HUES48 (cell line): ENCODE measurements at regions not wholly inside any gene's neighbourhood (a gene's known extent, or its start where the extent isn't known, plus 50 kb on each side); places are given as distances from the start of the nearest gene placed in this dataset.

ENCODE experiments used
- H3K27ac ChIP-seq: one replicate; pipeline ENCODE4 v1.7.0; 2013; ENCODE audit warnings: low read depth, low read length, inconsistent platforms
- H3K27me3 ChIP-seq: 2 replicates; pipeline ENCODE4 v1.6.1; 2013; ENCODE audit warnings: mild to moderate bottlenecking, low read length; ENCODE audit not compliant: control insufficient read depth, insufficient read depth
- H3K36me3 ChIP-seq: 2 replicates; pipeline ENCODE4 v1.6.1; 2013; ENCODE audit warnings: low read length; ENCODE audit not compliant: control insufficient read depth, insufficient read depth
- H3K4me1 ChIP-seq: 2 replicates; pipeline ENCODE4 v1.6.1; 2013; ENCODE audit warnings: mild to moderate bottlenecking, low read length; ENCODE audit not compliant: control insufficient read depth, insufficient read depth
- H3K4me3 ChIP-seq: 2 replicates; pipeline ENCODE4 v1.5.1; 2013; ENCODE audit warnings: mild to moderate bottlenecking, low read depth, low read length
- H3K9ac ChIP-seq: 2 replicates; pipeline ENCODE4 v1.6.1; 2013; ENCODE audit warnings: mild to moderate bottlenecking, low read depth, low read length, moderate library complexity
- H3K9me3 ChIP-seq: 2 replicates; pipeline ENCODE4 v1.6.1; 2013; ENCODE audit warnings: low read length; ENCODE audit not compliant: control insufficient read depth, insufficient read depth

DNA sequence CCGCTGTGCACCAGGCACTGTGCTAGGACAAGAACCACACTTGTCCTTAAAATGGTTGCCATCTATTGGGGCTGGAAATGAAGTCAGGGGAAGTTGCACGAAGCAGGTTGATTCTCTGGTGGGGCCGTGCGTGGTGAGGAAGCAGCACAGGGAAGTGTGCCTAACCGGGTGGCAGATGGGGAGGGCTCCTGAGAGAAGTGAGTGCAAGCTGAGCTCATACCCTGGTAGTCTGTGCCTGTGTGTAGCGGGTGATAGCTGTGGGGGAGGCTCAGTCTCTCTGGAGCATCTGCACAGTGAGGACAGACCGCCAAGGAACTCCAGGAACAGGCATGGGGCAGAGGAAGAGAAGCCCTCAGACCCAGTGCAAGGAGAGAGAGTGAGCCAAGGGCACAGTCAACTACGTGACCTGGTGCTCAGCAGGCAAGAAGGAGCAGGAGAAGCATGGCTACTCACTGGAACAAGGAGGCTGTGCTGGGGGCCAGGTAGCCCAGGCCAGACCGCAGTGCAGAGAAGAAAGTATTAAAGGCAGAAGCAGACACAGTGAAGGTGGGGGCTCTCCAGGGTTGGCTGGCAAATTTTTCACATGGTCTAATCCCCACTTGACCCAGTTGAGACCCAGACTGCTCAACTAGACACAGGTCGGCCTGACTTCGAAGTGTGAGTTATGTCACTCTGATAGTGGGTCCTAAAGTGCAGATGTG is 155.0 kb downstream of the CDH26 start:
- Histone ChIP-seq H3K27me3 (peaks cover 1% of the 10 kb centered on the region), H3K4me3 (no peak overlapping the region), H3K9ac (no peak overlapping the region), H3K9me3 (no peaks in the 10 kb centered on the region), H3K4me1 (no peaks in the 10 kb centered on the region), H3K27ac (no peak overlapping the region), H3K36me3 (no peaks in the 10 kb centered on the region)

DNA sequence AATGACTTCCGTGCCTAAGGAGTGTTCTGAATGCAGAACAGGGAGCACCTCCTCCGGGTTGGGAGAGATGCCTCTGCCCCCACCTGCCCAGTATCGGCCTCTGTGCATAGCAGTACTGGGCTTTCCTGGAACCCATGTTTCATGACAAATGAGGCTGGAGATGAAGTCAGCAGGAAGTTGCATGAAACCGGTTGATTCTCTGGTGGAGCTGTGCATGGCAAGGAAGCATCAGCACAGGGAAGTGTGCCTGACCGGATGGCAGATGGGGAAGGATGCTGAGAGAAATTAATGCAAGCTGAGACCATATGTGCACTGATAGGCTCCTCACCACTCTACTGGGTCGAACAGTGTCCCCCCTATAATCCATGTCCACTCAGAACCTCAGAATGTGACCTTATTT is 155.5 kb downstream of the CDH26 start:
- Histone ChIP-seq H3K4me3 (no peak overlapping the region), H3K27me3 (no peaks in the 10 kb centered on the region; the same call in none of the 2 replicates), H3K9me3 (no peaks in the 10 kb centered on the region), H3K9ac (no peak overlapping the region), H3K27ac (no peak overlapping the region), H3K36me3 (no peaks in the 10 kb centered on the region), H3K4me1 (no peaks in the 10 kb centered on the region)

DNA sequence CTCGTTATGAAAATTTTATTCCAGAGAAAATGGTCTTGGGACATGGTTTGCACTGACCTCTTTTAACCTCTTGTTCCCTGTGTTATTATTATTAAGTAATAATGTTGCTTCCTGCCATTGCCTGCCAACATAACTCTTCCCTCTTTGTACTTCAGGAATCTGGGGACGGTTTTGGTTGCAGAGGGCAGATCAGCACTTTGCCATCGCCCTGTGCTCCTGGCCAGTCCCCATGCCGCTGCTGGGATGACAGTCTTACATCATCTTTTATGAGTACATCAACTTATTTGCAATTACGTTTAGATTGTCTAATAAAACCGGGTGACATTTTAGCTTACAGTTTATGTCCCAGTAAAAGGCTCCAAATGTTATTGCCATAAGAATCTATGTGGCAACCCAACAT is 157.2 kb downstream of the CDH26 start:
- H3K27me3 ChIP-seq: no peaks in the 10 kb centered on the region; the same call in 1 of the 2 replicates
- no peak overlapping the region for H3K4me3 ChIP-seq
- H3K9ac ChIP-seq: no peak overlapping the region
- no peak overlapping the region for H3K27ac ChIP-seq
- H3K36me3 ChIP-seq: no peaks in the 10 kb centered on the region
- no peaks in the 10 kb centered on the region for H3K9me3 ChIP-seq
- H3K4me1 ChIP-seq: no peaks in the 10 kb centered on the region

DNA sequence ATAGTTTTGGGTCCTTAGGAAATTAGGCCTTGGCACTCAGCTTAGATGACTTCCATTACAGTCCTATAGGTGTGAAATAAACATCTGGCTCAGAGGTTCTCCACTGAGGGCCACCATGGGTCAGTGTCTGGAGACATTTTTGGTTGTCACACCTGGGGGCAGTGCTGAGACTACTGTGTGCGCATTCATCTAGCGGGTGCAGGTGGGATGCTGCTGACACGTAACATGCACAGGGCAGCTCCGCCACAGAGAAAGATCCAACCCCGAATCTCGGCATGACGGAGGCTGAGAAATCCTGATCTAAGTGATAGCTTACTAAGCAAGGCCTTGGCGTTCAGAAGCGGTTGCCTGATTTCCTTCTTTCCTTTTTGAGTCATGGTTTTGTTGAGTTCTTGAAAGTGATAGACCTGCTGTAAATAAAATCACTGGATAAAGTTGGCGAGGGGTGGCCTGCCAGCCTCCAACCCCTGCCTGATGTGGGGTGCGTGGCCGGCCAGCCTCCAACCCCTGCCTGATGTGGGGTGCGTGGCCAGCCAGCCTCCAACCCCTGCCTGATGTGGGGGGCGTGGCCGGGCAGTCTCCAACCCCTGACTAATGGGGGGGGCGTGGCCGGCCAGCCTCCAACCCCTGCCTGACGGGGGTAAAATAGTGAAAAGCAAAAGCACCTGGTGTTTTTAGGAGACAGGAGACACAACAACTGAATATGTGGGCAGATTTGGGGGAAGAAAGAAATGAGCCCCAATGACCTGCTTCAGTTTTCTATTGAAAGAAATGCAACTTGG is 158.1 kb downstream of the CDH26 start:
- no peak overlapping the region for H3K27ac ChIP-seq
- no peak overlapping the region for H3K9ac ChIP-seq
- H3K9me3 ChIP-seq: no peaks in the 10 kb centered on the region
- no peaks in the 10 kb centered on the region for H3K36me3 ChIP-seq
- H3K4me3 ChIP-seq: no peak overlapping the region
- no peaks in the 10 kb centered on the region; the same call in 1 of the 2 replicates for H3K27me3 ChIP-seq
- H3K4me1 ChIP-seq: no peaks in the 10 kb centered on the region

DNA sequence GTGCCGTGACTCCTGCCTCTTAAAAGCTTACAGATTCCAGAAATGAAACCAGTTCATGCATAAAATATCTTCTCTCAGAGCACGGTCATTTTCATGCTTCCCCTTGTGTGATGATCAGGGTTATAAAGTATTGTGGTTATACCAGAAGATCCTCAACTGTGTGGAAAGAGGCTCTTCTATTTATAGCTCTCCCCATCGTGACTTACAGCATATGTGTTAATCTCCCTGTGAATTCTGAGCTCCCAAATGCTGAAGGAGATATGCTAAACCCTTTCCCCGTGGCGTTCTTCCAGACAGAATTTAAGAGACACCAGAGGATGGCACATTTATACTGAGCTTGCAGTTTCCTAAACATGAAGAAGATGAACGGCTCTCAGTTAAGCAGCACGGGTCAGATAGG is 158.8 kb downstream of the CDH26 start:
- no peaks in the 10 kb centered on the region for H3K4me1 ChIP-seq
- no peaks in the 10 kb centered on the region for H3K36me3 ChIP-seq
- H3K4me3 ChIP-seq: no peak overlapping the region
- H3K27me3 ChIP-seq: no peaks in the 10 kb centered on the region; the same call in 1 of the 2 replicates
- no peak overlapping the region for H3K9ac ChIP-seq
- no peak overlapping the region for H3K27ac ChIP-seq
- no peaks in the 10 kb centered on the region for H3K9me3 ChIP-seq

DNA sequence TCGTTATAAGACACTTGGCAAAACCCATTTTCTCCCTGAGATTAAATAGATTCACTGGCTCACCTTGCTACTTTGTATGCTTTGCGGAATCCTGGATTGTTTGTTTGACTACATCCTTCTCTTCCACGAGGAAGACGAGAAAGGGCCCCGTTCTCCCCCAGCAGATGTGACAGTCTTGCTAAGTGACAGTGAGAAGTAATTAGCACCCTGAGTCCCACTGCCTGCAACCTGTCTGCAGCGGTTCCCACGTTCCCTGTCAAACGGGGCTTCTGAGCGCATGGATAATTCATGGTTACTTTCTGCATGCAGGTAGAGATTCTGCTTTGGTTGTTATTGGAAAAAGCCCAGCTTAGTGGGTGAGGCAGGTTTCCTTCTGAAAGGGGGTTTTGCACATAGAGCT is 163.7 kb downstream of the CDH26 start:
- no peak overlapping the region for H3K4me3 ChIP-seq
- no peaks in the 10 kb centered on the region for H3K36me3 ChIP-seq
- no peak overlapping the region for H3K27ac ChIP-seq
- H3K27me3 ChIP-seq: no peaks in the 10 kb centered on the region; the same call in 1 of the 2 replicates
- no peaks in the 10 kb centered on the region for H3K4me1 ChIP-seq
- H3K9me3 ChIP-seq: no peaks in the 10 kb centered on the region
- no peak overlapping the region for H3K9ac ChIP-seq

DNA sequence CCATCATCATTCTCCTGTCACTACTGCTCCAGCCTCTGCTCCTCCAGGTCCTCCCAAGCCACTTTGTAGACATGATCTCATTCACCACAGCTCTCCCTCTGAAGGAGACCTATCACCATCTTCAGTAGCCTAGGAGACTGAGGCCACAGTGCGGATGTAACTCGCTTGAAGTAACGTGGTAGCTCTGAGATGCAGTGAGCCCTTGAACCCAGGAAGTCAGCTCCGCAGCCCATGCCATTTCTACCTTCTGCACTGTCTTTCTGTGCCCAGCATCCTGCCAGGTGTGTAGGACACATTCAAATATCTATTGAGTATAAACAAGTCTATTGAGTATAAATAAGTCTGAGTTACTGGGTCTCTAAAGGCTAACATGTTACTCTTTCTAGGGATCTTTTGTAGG is 164.4 kb downstream of the CDH26 start:
- Histone ChIP-seq H3K4me3 (no peak overlapping the region), H3K4me1 (no peaks in the 10 kb centered on the region), H3K9ac (no peak overlapping the region), H3K27me3 (no peaks in the 10 kb centered on the region; the same call in 1 of the 2 replicates), H3K36me3 (no peaks in the 10 kb centered on the region), H3K9me3 (no peaks in the 10 kb centered on the region), H3K27ac (no peak overlapping the region)

DNA sequence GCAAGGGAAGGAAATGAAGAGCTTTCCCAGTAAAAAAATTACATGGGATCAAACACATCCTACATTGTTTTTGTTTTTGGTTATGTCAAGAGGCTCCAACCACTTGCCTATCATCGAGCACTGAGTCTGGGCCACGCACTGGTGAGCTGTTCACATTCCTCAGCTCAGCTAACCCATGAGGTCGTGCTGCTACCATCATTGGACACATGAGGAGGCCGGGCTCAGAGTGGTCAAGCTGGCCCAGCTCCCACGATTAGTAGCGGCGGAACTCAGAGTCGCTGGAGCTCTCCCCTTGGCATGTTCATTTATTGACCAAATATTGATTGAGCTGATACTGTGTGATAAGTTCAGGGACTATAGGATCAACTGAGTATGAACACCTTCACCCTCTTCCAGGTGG is 164.9 kb downstream of the CDH26 start:
- Histone ChIP-seq H3K27me3 (no peaks in the 10 kb centered on the region; the same call in 1 of the 2 replicates), H3K36me3 (no peaks in the 10 kb centered on the region), H3K27ac (no peak overlapping the region), H3K9me3 (no peaks in the 10 kb centered on the region), H3K9ac (no peak overlapping the region), H3K4me1 (no peaks in the 10 kb centered on the region), H3K4me3 (no peak overlapping the region)

DNA sequence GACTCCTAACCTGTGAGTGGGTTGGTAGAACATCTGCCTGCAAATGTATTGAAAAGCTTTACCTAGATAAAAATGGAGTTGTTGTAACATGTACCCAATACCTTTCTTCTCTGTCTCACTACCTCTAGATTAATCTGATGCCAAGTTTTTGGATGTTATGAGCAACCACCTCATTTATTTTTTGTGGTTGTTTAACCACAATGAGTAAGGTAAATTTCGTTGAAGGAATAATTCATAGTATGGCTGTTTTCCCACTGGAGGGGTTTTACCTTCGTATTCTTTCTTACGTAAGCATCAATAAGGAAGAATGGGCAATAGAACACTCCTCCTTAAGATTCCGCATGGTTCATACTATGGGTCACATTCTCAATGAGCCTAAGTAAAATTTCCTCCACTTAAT is 165.4 kb downstream of the CDH26 start:
- Histone ChIP-seq H3K36me3 (no peaks in the 10 kb centered on the region), H3K4me3 (no peak overlapping the region), H3K9me3 (no peaks in the 10 kb centered on the region), H3K9ac (no peak overlapping the region), H3K4me1 (no peaks in the 10 kb centered on the region), H3K27me3 (no peaks in the 10 kb centered on the region; the same call in 1 of the 2 replicates), H3K27ac (no peak overlapping the region)

DNA sequence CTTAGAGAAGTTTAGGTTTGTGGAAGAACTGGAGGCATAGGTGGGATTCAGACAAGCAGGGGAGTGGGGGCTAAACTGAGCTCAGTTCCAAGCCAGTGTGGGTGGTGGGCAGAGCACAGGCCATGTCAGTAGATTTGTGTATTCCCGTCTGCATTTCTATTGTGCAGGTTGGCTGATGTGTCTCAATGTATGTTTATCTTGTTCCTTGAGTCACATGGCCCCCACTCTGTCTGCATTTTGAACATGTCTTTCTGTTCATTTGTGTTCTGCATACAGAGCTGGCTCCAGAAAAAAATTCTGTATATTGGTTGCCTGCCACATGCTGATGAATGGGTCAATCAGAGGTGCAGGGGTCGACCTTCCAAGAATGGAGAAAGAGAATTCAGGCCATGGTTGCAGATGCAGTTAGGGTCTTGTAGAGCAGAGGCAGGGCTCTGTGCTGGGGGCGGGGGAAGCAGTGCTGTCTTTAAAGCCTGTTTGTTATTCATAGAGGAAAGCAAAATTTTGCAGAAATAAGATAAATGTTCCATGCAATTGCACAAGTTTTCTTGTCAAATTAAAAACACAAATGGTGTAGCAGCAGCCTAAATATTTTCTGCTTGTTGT is 166.7 kb downstream of the CDH26 start:
- Histone ChIP-seq H3K9ac (no peak overlapping the region), H3K4me3 (no peak overlapping the region), H3K4me1 (no peaks in the 10 kb centered on the region), H3K36me3 (no peaks in the 10 kb centered on the region), H3K9me3 (no peaks in the 10 kb centered on the region), H3K27me3 (no peaks in the 10 kb centered on the region), H3K27ac (no peak overlapping the region)

DNA sequence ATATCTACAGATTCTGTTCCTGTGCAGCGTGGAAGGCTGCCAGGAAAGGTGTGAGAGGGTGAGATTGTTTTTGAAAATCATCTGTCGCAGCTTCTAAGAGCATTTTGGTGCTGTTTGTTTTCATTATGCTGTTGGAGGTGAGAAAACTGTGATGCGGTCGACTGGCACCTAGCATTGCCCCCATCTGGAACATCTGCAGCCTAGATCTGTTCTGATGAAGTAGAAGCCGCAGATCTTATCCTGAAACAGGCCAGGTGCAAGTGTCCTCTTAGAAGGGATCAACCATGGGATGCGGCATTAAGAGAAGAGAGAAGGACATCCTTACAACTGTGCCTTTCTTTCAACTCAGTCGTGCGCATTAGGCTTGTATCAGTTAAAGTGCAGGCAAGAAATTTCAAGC is 167.3 kb downstream of the CDH26 start:
- no peak overlapping the region for H3K9ac ChIP-seq
- no peak overlapping the region for H3K4me3 ChIP-seq
- H3K9me3 ChIP-seq: no peaks in the 10 kb centered on the region
- H3K36me3 ChIP-seq: no peaks in the 10 kb centered on the region
- H3K4me1 ChIP-seq: no peaks in the 10 kb centered on the region
- H3K27me3 ChIP-seq: no peaks in the 10 kb centered on the region
- no peak overlapping the region for H3K27ac ChIP-seq
